Endometrium (tissue), 2 donors: ENCODE measurements at regions not wholly inside any gene's neighbourhood (a gene's known extent, or its start where the extent isn't known, plus 50 kb on each side); places are given as distances from the start of the nearest gene placed in this dataset.
A peak's percentile ranks its signal among the peaks of the same experiment; 100 is the strongest.

ENCODE experiments used
- FAIRE-seq: peaks from 2 replicates; lab custom pipeline; 2012; peaks lifted over from hg19 to GRCh38; lab: Jason Lieb, UNC
- donor health status: control.
- donor health status: control.

GRCh38 chr12:13595536-13596443, 385.6 kb downstream of the GRIN2B start:
- no peak for FAIRE-seq

GRCh38 chr12:13594731-13595514, 386.5 kb downstream of the GRIN2B start:
- no peak for FAIRE-seq

GRCh38 chr12:13592063-13592942, 389.1 kb downstream of the GRIN2B start:
- FAIRE-seq = no peak

- no peak for FAIRE-seq
Measured at GRCh38 chr12:13591488-13591887, 389.9 kb downstream of the GRIN2B start.

- no peak for FAIRE-seq
Measured at GRCh38 chr12:13591059-13591458, 390.3 kb downstream of the GRIN2B start.

- FAIRE-seq = no peak
Measured at GRCh38 chr12:13588574-13588973, 392.0 kb downstream of the EMP1 start.

GRCh38 chr12:13587721-13588390, 391.3 kb downstream of the EMP1 start:
- FAIRE-seq = no peak

- FAIRE-seq = no peak
Measured at GRCh38 chr12:13586361-13586760, 389.8 kb downstream of the EMP1 start.

- FAIRE-seq = no peak
Measured at GRCh38 chr12:13584541-13584940, 388.0 kb downstream of the EMP1 start.

GRCh38 chr12:13583630-13584029, 387.1 kb downstream of the EMP1 start:
- FAIRE-seq = no peak

- no peak for FAIRE-seq
Measured at GRCh38 chr12:13582421-13582820, 385.9 kb downstream of the EMP1 start.

GRCh38 chr12:13581031-13581430, 384.5 kb downstream of the EMP1 start:
- no peak for FAIRE-seq

- no peak for FAIRE-seq
Measured at GRCh38 chr12:13580206-13580605, 383.7 kb downstream of the EMP1 start.

GRCh38 chr12:13576935-13577500, 380.5 kb downstream of the EMP1 start:
- FAIRE-seq = no peak

- no peak for FAIRE-seq
Measured at GRCh38 chr12:13573698-13574321, 377.3 kb downstream of the EMP1 start.

GRCh38 chr12:13571035-13571434, 374.5 kb downstream of the EMP1 start:
- FAIRE-seq = no peak

GRCh38 chr12:13570005-13570694, 373.6 kb downstream of the EMP1 start:
- FAIRE-seq = no peak

GRCh38 chr12:13566292-13566691, 369.8 kb downstream of the EMP1 start:
- FAIRE-seq = peak; percentile 23

- FAIRE-seq = no peak
Measured at GRCh38 chr12:13564266-13564810, 367.8 kb downstream of the EMP1 start.

- FAIRE-seq = no peak
Measured at GRCh38 chr12:13563743-13564125, 367.2 kb downstream of the EMP1 start.
